Tibial artery (tissue), 4 donors: ENCODE measurements at regions not wholly inside any gene's neighbourhood (a gene's known extent, or its start where the extent isn't known, plus 50 kb on each side); places are given as distances from the start of the nearest gene placed in this dataset.

Source experiments
- DNase-seq, 2 donors: peaks; one replicate each; pipeline ENCODE4 v3.0.0-alpha.2; 2019
- H3K27ac ChIP-seq, 2 donors: fragments of 200-600 bp; sonication (generic) in 1 of 2; 1 replicate in 1 of 2; 2 replicates in 1 of 2; pipeline ENCODE4 v1.5.1; 2018 to 2019; ENCODE audit warnings: mild to moderate bottlenecking in 1 of 2
- H3K27me3 ChIP-seq, 2 donors: fragments of 200-600 bp; sonication (generic) in 1 of 2; one replicate each; pipeline versions ENCODE4 v1.5.1 to v1.6.0; 2016 to 2019
- H3K36me3 ChIP-seq, 3 donors: fragments of 200-600 bp; sonication (generic) in 2 of 3; one replicate each; pipeline ENCODE4 v1.5.1; 2016 to 2019; ENCODE audit warnings: mild to moderate bottlenecking in 2 of 3
- H3K4me1 ChIP-seq, 4 donors: fragments of 200-600 bp; sonication (generic) in 2 of 4; 1 replicate in 3 of 4; 2 replicates in 1 of 4; pipeline ENCODE4 v1.5.1; 2016 to 2019
- H3K4me3 ChIP-seq, 2 donors: fragments of 200-600 bp; sonication (generic) in 1 of 2; 1 replicate in 1 of 2; 2 replicates in 1 of 2; pipeline ENCODE4 v1.5.1; 2018 to 2019; ENCODE audit warnings: mild to moderate bottlenecking in 2 of 2
- H3K9me3 ChIP-seq, 3 donors: fragments of 200-600 bp; sonication (generic) in 1 of 3; one replicate each; pipeline ENCODE4 v1.5.1; 2016 to 2019
- intact Hi-C: fragments of 100-400 bp; cut with DNase I; formaldehyde crosslinking; loops from one replicate; pipeline ENCODE4 v1.15.0; 2023; ENCODE audit warnings: low total_unique reads
- TF ChIP-seq, protein P1 (sequence below), 2 experiments: fragments of 200-600 bp in 1 of 2; fragments of 450-650 bp in 1 of 2; IDR thresholded peaks; one replicate each; pipeline ENCODE4 v1.5.1; 2017 to 2019; ENCODE audit warnings: antibody characterized with exemption in 2 of 2, mild to moderate bottlenecking in 1 of 2, moderate library complexity in 1 of 2

DNA sequence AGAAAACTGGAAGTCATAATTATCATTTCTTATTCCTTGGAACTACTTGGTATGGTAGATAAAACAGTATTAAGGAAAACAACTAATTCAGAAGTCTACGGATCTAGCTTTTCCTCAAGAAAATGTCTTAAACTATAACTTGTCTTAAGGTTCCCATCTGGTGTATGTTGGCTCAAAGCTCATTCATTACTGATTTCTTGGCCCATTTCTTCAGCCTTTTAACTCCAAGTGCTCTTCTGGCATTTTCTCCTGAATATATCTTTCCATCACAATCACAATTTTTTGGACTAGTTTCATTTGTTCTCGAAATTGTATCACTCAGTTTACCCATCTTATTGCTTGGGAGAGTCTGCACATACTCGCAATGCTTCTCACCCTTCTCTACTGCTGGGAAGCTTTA is 150.1 kb downstream of the C12orf50 start:
- no peak overlapping the region for H3K4me3 ChIP-seq

DNA sequence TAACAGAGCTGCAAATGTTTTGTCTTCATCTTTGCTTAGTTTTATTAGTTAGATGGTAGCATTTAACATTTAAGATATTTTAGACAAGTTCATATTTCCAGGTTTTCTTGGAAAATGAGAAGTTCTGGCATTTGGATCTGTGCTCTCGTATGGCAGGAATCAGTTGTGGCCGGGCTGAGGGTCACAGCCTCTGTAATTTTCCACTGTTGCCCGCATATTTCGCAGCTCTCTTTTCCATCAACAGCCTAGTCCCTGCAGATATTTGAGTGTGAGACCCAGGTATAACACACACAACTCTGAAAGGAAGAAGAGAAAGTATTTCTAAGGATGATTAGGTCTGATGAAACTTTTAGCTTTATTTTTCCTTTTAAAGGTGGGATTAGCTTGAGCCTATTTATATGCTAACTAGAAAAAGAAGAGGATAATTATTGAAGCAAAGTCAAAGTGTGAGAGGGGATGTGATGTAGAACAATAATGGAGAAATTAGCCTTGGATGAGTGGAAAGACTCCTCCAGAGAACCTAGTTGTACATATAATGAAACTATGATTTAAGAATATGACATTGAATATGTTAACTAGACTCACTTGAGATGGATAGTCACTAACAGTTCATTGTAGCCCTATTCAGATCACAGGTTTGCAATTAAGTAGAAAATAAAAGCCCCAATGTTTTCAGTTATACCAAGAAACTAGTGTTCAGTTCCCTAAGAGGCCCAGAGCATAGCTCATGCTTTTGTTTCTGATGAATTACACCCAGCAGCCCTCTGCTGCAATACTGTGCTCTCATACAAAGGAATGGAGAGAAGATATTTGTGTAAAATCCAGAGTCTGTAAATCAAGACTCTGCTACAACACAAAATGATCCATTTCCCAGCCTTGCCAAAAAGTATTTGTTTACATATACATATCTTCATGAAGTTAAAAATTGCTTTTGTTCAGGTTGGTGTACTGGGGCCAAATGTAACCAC is 158.4 kb downstream of the C12orf50 start:
- intact Hi-C loops: no loop called here
- TF ChIP-seq, protein P1, sequence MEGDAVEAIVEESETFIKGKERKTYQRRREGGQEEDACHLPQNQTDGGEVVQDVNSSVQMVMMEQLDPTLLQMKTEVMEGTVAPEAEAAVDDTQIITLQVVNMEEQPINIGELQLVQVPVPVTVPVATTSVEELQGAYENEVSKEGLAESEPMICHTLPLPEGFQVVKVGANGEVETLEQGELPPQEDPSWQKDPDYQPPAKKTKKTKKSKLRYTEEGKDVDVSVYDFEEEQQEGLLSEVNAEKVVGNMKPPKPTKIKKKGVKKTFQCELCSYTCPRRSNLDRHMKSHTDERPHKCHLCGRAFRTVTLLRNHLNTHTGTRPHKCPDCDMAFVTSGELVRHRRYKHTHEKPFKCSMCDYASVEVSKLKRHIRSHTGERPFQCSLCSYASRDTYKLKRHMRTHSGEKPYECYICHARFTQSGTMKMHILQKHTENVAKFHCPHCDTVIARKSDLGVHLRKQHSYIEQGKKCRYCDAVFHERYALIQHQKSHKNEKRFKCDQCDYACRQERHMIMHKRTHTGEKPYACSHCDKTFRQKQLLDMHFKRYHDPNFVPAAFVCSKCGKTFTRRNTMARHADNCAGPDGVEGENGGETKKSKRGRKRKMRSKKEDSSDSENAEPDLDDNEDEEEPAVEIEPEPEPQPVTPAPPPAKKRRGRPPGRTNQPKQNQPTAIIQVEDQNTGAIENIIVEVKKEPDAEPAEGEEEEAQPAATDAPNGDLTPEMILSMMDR (IDR thresholded peaks at IDR 0.05): no peak
- H3K4me1 ChIP-seq: peaks cover 0 to 6% (median 0%) of the 10 kb centered on the region in 4 donors
- DNase-seq: no peak
- H3K4me3 ChIP-seq: no peak overlapping the region
- H3K9me3 ChIP-seq: no peaks in the 10 kb centered on the region
- H3K27me3 ChIP-seq: no peaks in the 10 kb centered on the region
- no peaks in the 10 kb centered on the region for H3K36me3 ChIP-seq
- H3K27ac ChIP-seq: no peak overlapping the region

More for the DNA sequence above, 150.1 kb downstream of the C12orf50 start:
- TF ChIP-seq, protein P1 (IDR thresholded peaks at IDR 0.05): no peak
- DNase-seq: no peak
- Histone ChIP-seq H3K27ac (no peak overlapping the region), H3K4me1 (no peaks in the 10 kb centered on the region), H3K36me3 (no peaks in the 10 kb centered on the region), H3K9me3 (no peaks in the 10 kb centered on the region), H3K27me3 (no peaks in the 10 kb centered on the region)
- intact Hi-C loops: no loop called here

DNA sequence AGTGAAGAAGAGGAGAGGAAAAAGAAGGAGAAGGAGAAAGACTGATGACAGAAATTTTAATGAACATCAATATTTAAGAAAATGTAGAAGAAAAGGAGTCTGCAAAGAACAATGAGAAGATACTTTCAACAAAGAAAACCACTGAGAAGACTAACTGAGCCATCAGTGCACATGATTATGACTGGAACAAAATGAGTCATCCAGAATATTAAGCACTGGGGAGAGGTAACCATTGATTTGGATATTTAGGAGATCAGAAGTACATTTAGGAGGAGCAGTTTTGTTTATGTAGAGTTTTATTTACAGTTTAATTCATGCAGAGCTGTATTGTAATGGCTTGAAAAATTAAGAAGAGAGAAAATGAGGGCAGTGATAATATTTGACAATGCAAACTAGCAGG is 159.1 kb downstream of the C12orf50 start:
- H3K36me3 ChIP-seq: no peaks in the 10 kb centered on the region
- intact Hi-C loops: no loop called here
- no peaks in the 10 kb centered on the region for H3K27me3 ChIP-seq
- DNase-seq: no peak
- no peak overlapping the region for H3K4me3 ChIP-seq
- no peaks in the 10 kb centered on the region for H3K9me3 ChIP-seq
- H3K4me1 ChIP-seq: peaks cover 0 to 6% (median 0%) of the 10 kb centered on the region in 4 donors
- TF ChIP-seq, protein P1 (IDR thresholded peaks at IDR 0.05): no peak
- no peak overlapping the region for H3K27ac ChIP-seq

DNA sequence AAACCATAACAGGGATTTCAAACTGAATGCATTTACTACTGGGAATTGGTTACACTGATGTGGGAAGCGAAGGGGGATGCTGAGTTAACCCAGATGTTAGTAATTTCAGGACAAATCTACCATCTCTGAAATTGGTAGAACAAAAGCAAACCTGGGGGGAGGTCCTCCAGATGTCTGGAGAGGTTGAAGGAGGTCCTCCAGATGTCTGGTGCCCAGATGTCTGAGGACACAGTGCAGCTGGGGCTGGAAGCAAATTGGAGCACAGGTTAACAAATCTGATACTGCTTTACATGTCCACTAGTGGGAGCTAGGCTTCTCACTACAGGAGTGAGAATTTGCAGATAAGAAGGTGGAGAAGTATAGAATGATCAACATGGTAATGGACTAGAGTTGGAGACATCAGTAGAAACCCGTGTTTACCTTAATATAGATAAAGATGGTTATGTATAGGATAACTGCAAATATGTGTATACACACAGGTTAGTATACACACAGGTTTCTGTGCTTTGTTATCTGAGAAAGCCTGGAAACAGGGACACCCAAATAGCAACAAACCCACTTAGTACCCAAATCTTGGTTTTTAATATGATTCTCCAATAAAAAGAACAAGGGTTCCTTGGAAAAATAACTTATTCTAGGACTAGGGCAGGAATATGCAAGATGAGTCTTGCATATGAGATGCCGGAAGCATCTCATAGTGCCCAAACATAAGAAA is 162.5 kb downstream of the C12orf50 start:
- Histone ChIP-seq H3K9me3 (no peaks in the 10 kb centered on the region), H3K4me1 (peaks cover 0 to 13% (median 0%) of the 10 kb centered on the region in 4 donors), H3K4me3 (no peak overlapping the region), H3K27ac (no peak overlapping the region), H3K27me3 (no peaks in the 10 kb centered on the region), H3K36me3 (no peaks in the 10 kb centered on the region)
- TF ChIP-seq, protein P1 (IDR thresholded peaks at IDR 0.05): no peak
- no peak for DNase-seq
- intact Hi-C loops: no loop called here

DNA sequence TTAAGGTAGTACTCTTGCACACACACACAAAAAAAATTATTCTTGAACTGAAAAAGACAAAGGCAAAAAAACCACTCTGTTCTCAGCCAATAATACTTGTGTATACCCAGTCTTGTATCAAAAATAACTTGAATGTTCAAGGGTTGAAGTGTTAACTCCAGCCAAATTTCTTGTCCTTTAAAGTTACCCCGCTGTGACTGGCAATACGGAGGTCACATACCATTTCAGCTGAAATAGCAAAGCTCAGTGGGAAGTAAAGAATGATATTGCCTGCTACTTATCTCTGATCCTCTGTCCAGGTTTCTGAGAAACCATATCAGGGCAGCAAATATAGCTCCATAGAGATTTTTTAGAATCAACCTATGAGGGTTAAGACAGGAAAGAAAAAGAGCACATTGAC is 167.4 kb downstream of the C12orf50 start:
- Histone ChIP-seq H3K27me3 (no peaks in the 10 kb centered on the region), H3K9me3 (no peaks in the 10 kb centered on the region), H3K4me3 (no peak overlapping the region), H3K4me1 (peaks cover 0 to 13% (median 0%) of the 10 kb centered on the region in 4 donors), H3K27ac (no peak overlapping the region), H3K36me3 (no peaks in the 10 kb centered on the region)
- no peak for DNase-seq
- TF ChIP-seq, protein P1 (IDR thresholded peaks at IDR 0.05): no peak
- intact Hi-C loops: no loop called here
